ENCODE measurements at regions not wholly inside any gene's neighbourhood (a gene's known extent, or its start where the extent isn't known, plus 50 kb on each side); places are given as distances from the start of the nearest gene placed in this dataset.

- no peak overlapping the region for H3K4me3 ChIP-seq (ENCODE audit: control insufficient read depth in 1 of 2, extremely low read depth in 1 of 2, low read length in 1 of 2)
- no peaks in the 10 kb centered on the region for H3K9me3 ChIP-seq
- peaks cover 0 to 3% of the 10 kb centered on the region in 2 experiments for H3K27me3 ChIP-seq (replicated peaks in 1 of 2; ENCODE audit: control insufficient read depth in 2 of 2, extremely low read depth in 1 of 2, insufficient read depth in 2 of 2, low read length in 1 of 2)
- Mint-ChIP-seq H3K36me3 (no peaks in the 10 kb centered on the region), H3K4me3 (no peak overlapping the region), H3K9me3 (no peaks in the 10 kb centered on the region), H3K27ac (no peak overlapping the region), H3K4me1 (no peaks in the 10 kb centered on the region), H3K27me3 (peaks cover 0 to 2% of the 10 kb centered on the region in 2 donors)
- DNase-seq, result no peak
- H3K27ac ChIP-seq (ENCODE audit: low read length), result no peak overlapping the region
- H3K36me3 ChIP-seq (ENCODE audit: control insufficient read depth in 2 of 2, extremely low read depth in 1 of 2, insufficient read depth in 1 of 2, low read length in 1 of 2), result no peaks in the 10 kb centered on the region
- ATAC-seq (replicated peaks in 1 of 4), result no peak
- ChIA-PET CTCF (no interaction called here), POLR2A (no interaction called here)
- 100% methylated on average over 1 of the region's 3 CpGs for WGBS (ENCODE audit: insufficient coverage)
- no peaks in the 10 kb centered on the region for H3K4me1 ChIP-seq (ENCODE audit: control insufficient read depth in 1 of 2, extremely low read depth in 1 of 2, insufficient read depth in 2 of 2, low read length in 2 of 2)
Measured at GRCh38 chr16:79303206-79303605, 297.3 kb downstream of the MAF start.

- DNase-seq (no peak), ATAC-seq (replicated peaks in 1 of 4) (no peak)
- Histone ChIP-seq H3K4me3 (ENCODE audit: control insufficient read depth in 1 of 2, extremely low read depth in 1 of 2, low read length in 1 of 2) (no peak overlapping the region), H3K4me1 (ENCODE audit: control insufficient read depth in 1 of 2, extremely low read depth in 1 of 2, insufficient read depth in 2 of 2, low read length in 2 of 2) (no peaks in the 10 kb centered on the region), H3K36me3 (ENCODE audit: control insufficient read depth in 2 of 2, extremely low read depth in 1 of 2, insufficient read depth in 1 of 2, low read length in 1 of 2) (no peaks in the 10 kb centered on the region), H3K27ac (ENCODE audit: low read length) (no peak overlapping the region), H3K9me3 (no peaks in the 10 kb centered on the region), H3K27me3 (replicated peaks in 1 of 2; ENCODE audit: control insufficient read depth in 2 of 2, extremely low read depth in 1 of 2, insufficient read depth in 2 of 2, low read length in 1 of 2) (peaks cover 0 to 3% of the 10 kb centered on the region in 2 experiments)
- Mint-ChIP-seq H3K27ac (no peak overlapping the region), H3K4me1 (peaks cover 0 to under 1% (median 0%) of the 10 kb centered on the region in 3 donors), H3K36me3 (no peaks in the 10 kb centered on the region), H3K27me3 (peaks cover 0 to 2% of the 10 kb centered on the region in 2 donors), H3K9me3 (no peaks in the 10 kb centered on the region), H3K4me3 (no peak overlapping the region)
- WGBS (ENCODE audit: insufficient coverage), result 93% methylated on average over 3 of the region's 7 CpGs
- ChIA-PET CTCF (no interaction called here), POLR2A (no interaction called here)
Measured at GRCh38 chr16:79302731-79303130, 297.8 kb downstream of the MAF start.

- POLR2A ChIA-PET, result no interaction called here
- H3K27ac Mint-ChIP-seq, result no peak overlapping the region
- 100% methylated on average over 5 of the region's 12 CpGs for WGBS (ENCODE audit: insufficient coverage)
Measured at GRCh38 chr16:79301051-79301450, 299.5 kb downstream of the MAF start.

GRCh38 chr16:79298894-79299799 is 301.4 kb downstream of the MAF start:
- Histone ChIP-seq H3K27ac (ENCODE audit: low read length) (no peak overlapping the region), H3K27me3 (replicated peaks in 1 of 2; ENCODE audit: control insufficient read depth in 2 of 2, extremely low read depth in 1 of 2, insufficient read depth in 2 of 2, low read length in 1 of 2) (no peaks in the 10 kb centered on the region), H3K4me3 (ENCODE audit: control insufficient read depth in 1 of 2, extremely low read depth in 1 of 2, low read length in 1 of 2) (no peak overlapping the region), H3K9me3 (no peaks in the 10 kb centered on the region), H3K36me3 (ENCODE audit: control insufficient read depth in 2 of 2, extremely low read depth in 1 of 2, insufficient read depth in 1 of 2, low read length in 1 of 2) (no peaks in the 10 kb centered on the region), H3K4me1 (ENCODE audit: control insufficient read depth in 1 of 2, extremely low read depth in 1 of 2, insufficient read depth in 2 of 2, low read length in 2 of 2) (peaks cover 7 to 11% of the 10 kb centered on the region in 2 experiments)
- Mint-ChIP-seq H3K36me3 (no peaks in the 10 kb centered on the region), H3K9me3 (no peaks in the 10 kb centered on the region), H3K4me1 (peaks cover 11 to 23% (median 16%) of the 10 kb centered on the region in 3 donors), H3K27ac (no peak overlapping the region), H3K27me3 (peaks cover 0 to 2% of the 10 kb centered on the region in 2 donors), H3K4me3 (no peak overlapping the region)
- POLR2A ChIA-PET, result interaction anchor here in 1 of 2 donors (0.7 kb wide), 1 partner anchor 111 kb away, joined by 3 read pairs; no protein-coding TSS in a partner anchor
- DNase-seq, result no peak
- no peak for ATAC-seq (replicated peaks in 1 of 4)
- WGBS (ENCODE audit: insufficient coverage), result 95% methylated on average over 4 of the region's 16 CpGs
- CTCF ChIA-PET, result interaction anchor here in 1 of 2 donors (0.5 kb wide), 1 partner anchor 44 kb away, joined by 3 read pairs; no protein-coding TSS in a partner anchor

More at GRCh38 chr16:79301051-79301450, 299.5 kb downstream of the MAF start:
- DNase-seq (no peak), ATAC-seq (replicated peaks in 1 of 4) (no peak)
- Histone ChIP-seq H3K27ac (ENCODE audit: low read length) (no peak overlapping the region), H3K4me3 (ENCODE audit: control insufficient read depth in 1 of 2, extremely low read depth in 1 of 2, low read length in 1 of 2) (no peak overlapping the region), H3K27me3 (replicated peaks in 1 of 2; ENCODE audit: control insufficient read depth in 2 of 2, extremely low read depth in 1 of 2, insufficient read depth in 2 of 2, low read length in 1 of 2) (peaks cover 0 to 3% of the 10 kb centered on the region in 2 experiments), H3K36me3 (ENCODE audit: control insufficient read depth in 2 of 2, extremely low read depth in 1 of 2, insufficient read depth in 1 of 2, low read length in 1 of 2) (no peaks in the 10 kb centered on the region), H3K4me1 (ENCODE audit: control insufficient read depth in 1 of 2, extremely low read depth in 1 of 2, insufficient read depth in 2 of 2, low read length in 2 of 2) (peaks cover 6 to 7% of the 10 kb centered on the region in 2 experiments), H3K9me3 (no peaks in the 10 kb centered on the region)
- CTCF ChIA-PET, result no interaction called here
- Mint-ChIP-seq H3K36me3 (no peaks in the 10 kb centered on the region), H3K27me3 (peaks cover 0 to 2% of the 10 kb centered on the region in 2 donors), H3K9me3 (no peaks in the 10 kb centered on the region), H3K4me1 (peaks cover 8 to 15% (median 14%) of the 10 kb centered on the region in 3 donors), H3K4me3 (no peak overlapping the region)

GRCh38 chr16:79298476-79298875 is 302.1 kb downstream of the MAF start:
- no peaks in the 10 kb centered on the region for H3K27me3 ChIP-seq (replicated peaks in 1 of 2; ENCODE audit: control insufficient read depth in 2 of 2, extremely low read depth in 1 of 2, insufficient read depth in 2 of 2, low read length in 1 of 2)
- H3K36me3 ChIP-seq (ENCODE audit: control insufficient read depth in 2 of 2, extremely low read depth in 1 of 2, insufficient read depth in 1 of 2, low read length in 1 of 2), result no peaks in the 10 kb centered on the region
- no peak overlapping the region for H3K4me3 Mint-ChIP-seq
- ATAC-seq (replicated peaks in 1 of 4), result no peak
- no peak overlapping the region for H3K4me3 ChIP-seq (ENCODE audit: control insufficient read depth in 1 of 2, extremely low read depth in 1 of 2, low read length in 1 of 2)
- no peaks in the 10 kb centered on the region for H3K9me3 ChIP-seq
- H3K9me3 Mint-ChIP-seq, result no peaks in the 10 kb centered on the region
- WGBS (ENCODE audit: insufficient coverage), result 100% methylated on average over 6 of the region's 7 CpGs
- peaks cover 7 to 11% of the 10 kb centered on the region in 2 experiments for H3K4me1 ChIP-seq (ENCODE audit: control insufficient read depth in 1 of 2, extremely low read depth in 1 of 2, insufficient read depth in 2 of 2, low read length in 2 of 2)
- no peak for DNase-seq
- POLR2A ChIA-PET, result interaction anchor here in 1 of 2 donors (0.7 kb wide), 1 partner anchor 110 kb away, joined by 3 read pairs; no protein-coding TSS in a partner anchor
- H3K27ac ChIP-seq (ENCODE audit: low read length), result no peak overlapping the region
- CTCF ChIA-PET, result interaction anchor here in 1 of 2 donors (0.5 kb wide), 1 partner anchor 43 kb away, joined by 3 read pairs; no protein-coding TSS in a partner anchor
- peaks cover 11 to 23% (median 16%) of the 10 kb centered on the region in 3 donors for H3K4me1 Mint-ChIP-seq
- no peak overlapping the region for H3K27ac Mint-ChIP-seq
- peaks cover 0 to 2% of the 10 kb centered on the region in 2 donors for H3K27me3 Mint-ChIP-seq
- no peaks in the 10 kb centered on the region for H3K36me3 Mint-ChIP-seq

GRCh38 chr16:79297805-79298204 is 302.7 kb downstream of the MAF start:
- Mint-ChIP-seq H3K9me3 (no peaks in the 10 kb centered on the region), H3K27ac (no peak overlapping the region), H3K36me3 (no peaks in the 10 kb centered on the region), H3K4me3 (no peak overlapping the region), H3K4me1 (peaks cover 11 to 25% (median 16%) of the 10 kb centered on the region in 3 donors), H3K27me3 (peaks cover 0 to 2% of the 10 kb centered on the region in 2 donors)
- Histone ChIP-seq H3K36me3 (ENCODE audit: control insufficient read depth in 2 of 2, extremely low read depth in 1 of 2, insufficient read depth in 1 of 2, low read length in 1 of 2) (no peaks in the 10 kb centered on the region), H3K27ac (ENCODE audit: low read length) (no peak overlapping the region), H3K4me1 (ENCODE audit: control insufficient read depth in 1 of 2, extremely low read depth in 1 of 2, insufficient read depth in 2 of 2, low read length in 2 of 2) (peaks cover 7 to 11% of the 10 kb centered on the region in 2 experiments), H3K4me3 (ENCODE audit: control insufficient read depth in 1 of 2, extremely low read depth in 1 of 2, low read length in 1 of 2) (no peak overlapping the region), H3K9me3 (no peaks in the 10 kb centered on the region), H3K27me3 (replicated peaks in 1 of 2; ENCODE audit: control insufficient read depth in 2 of 2, extremely low read depth in 1 of 2, insufficient read depth in 2 of 2, low read length in 1 of 2) (no peaks in the 10 kb centered on the region)
- 100% methylated on average over 1 of the region's 4 CpGs for WGBS (ENCODE audit: insufficient coverage)
- DNase-seq (no peak), ATAC-seq (replicated peaks in 1 of 4) (no peak)
- CTCF ChIA-PET, result no interaction called here
- POLR2A ChIA-PET, result no interaction called here
